ENCODE measurements at regions not wholly inside any gene's neighbourhood (a gene's known extent, or its start where the extent isn't known, plus 50 kb on each side); places are given as distances from the start of the nearest gene placed in this dataset.

GRCh38 chr13:70310396-70311119 lies 202.3 kb upstream of the KLHL1 start:
- no peak for TF ChIP-seq SUZ12 (IDR thresholded peaks at IDR 0.05; ENCODE audit: extremely low read depth, insufficient read depth, insufficient read length)
- TF ChIP-seq ZNF274 (IDR thresholded peaks at IDR 0.05; ENCODE audit: low read depth, low read length) = no peak
